ENCODE measurements at regions not wholly inside any gene's neighbourhood (a gene's known extent, or its start where the extent isn't known, plus 50 kb on each side); places are given as distances from the start of the nearest gene placed in this dataset.

GRCh38 chr4:156201050-156201449, 247.4 kb upstream of the CTSO start:
- TF ChIP-seq POLR2A (IDR thresholded peaks at IDR 0.05) = no peak
- TF ChIP-seq CTCF (IDR thresholded peaks at IDR 0.05) = no peak

Measured in body of pancreas (tissue), 4 donors.